H1 (cell line): ENCODE measurements at regions not wholly inside any gene's neighbourhood (a gene's known extent, or its start where the extent isn't known, plus 50 kb on each side); places are given as distances from the start of the nearest gene placed in this dataset.

ENCODE experiments used
- CHD2 ChIP-seq: IDR thresholded peaks from 2 replicates; pipeline ENCODE4 v1.6.1; 2012; ENCODE audit warnings: low read length, improper control_type of control experiment
- CTCF ChIP-seq, 3 experiments: IDR thresholded peaks; 1 replicate in 2 of 3; 2 replicates in 1 of 3; pipeline versions ENCODE4 v1.5.1 to v1.6.1; 2011; ENCODE audit warnings: low read length in 3 of 3, mild to moderate bottlenecking in 3 of 3, inconsistent platforms in 2 of 3, low read depth in 1 of 3, moderate library complexity in 1 of 3; ENCODE audit not compliant: insufficient read depth in 1 of 3; ENCODE audit errors: control extremely low read depth in 1 of 3
- EP300 ChIP-seq, 2 experiments: IDR thresholded peaks; 1 replicate in 1 of 2; 2 replicates in 1 of 2; pipeline ENCODE4 v1.6.1; 2011 to 2012; ENCODE audit warnings: low read depth in 2 of 2, low read length in 2 of 2, mild to moderate bottlenecking in 2 of 2, borderline replicate concordance in 1 of 2, inconsistent platforms in 1 of 2, moderate library complexity in 1 of 2
- POLR2A ChIP-seq, 2 experiments: IDR thresholded peaks; 1 replicate in 1 of 2; 2 replicates in 1 of 2; pipeline ENCODE4 v1.6.1; 2011; ENCODE audit warnings: low read depth in 2 of 2, low read length in 2 of 2, mild to moderate bottlenecking in 2 of 2; ENCODE audit errors: control extremely low read depth in 1 of 2
- ZNF274 ChIP-seq: IDR thresholded peaks from 2 replicates; pipeline ENCODE4 v1.7.0; 2012; ENCODE audit warnings: low read length, borderline replicate concordance; ENCODE audit errors: extremely low read depth

- TF ChIP-seq CTCF (IDR thresholded peaks at IDR 0.05; ENCODE audit: control extremely low read depth in 1 of 3, insufficient read depth in 1 of 3, low read depth in 1 of 3, low read length in 3 of 3) = no peak
- TF ChIP-seq CHD2 = no peak
- no peak for TF ChIP-seq EP300 (IDR thresholded peaks at IDR 0.05; ENCODE audit: borderline replicate concordance in 1 of 2, low read depth in 2 of 2, low read length in 2 of 2)
- no peak for TF ChIP-seq POLR2A (IDR thresholded peaks at IDR 0.05; ENCODE audit: control extremely low read depth in 1 of 2, low read depth in 2 of 2, low read length in 2 of 2)
- TF ChIP-seq ZNF274 = no peak
Observed at GRCh38 chr2:77818186-77818585, 296.0 kb upstream of the LRRTM4 start.
